ENCODE measurements at regions not wholly inside any gene's neighbourhood (a gene's known extent, or its start where the extent isn't known, plus 50 kb on each side); places are given as distances from the start of the nearest gene placed in this dataset.

- no peak for DNase-seq (ENCODE audit: low read depth)
- no peak overlapping the region for H3K4me3 ChIP-seq (replicated peaks; ENCODE audit: low read depth, low read length)
- TF ChIP-seq, protein P1, sequence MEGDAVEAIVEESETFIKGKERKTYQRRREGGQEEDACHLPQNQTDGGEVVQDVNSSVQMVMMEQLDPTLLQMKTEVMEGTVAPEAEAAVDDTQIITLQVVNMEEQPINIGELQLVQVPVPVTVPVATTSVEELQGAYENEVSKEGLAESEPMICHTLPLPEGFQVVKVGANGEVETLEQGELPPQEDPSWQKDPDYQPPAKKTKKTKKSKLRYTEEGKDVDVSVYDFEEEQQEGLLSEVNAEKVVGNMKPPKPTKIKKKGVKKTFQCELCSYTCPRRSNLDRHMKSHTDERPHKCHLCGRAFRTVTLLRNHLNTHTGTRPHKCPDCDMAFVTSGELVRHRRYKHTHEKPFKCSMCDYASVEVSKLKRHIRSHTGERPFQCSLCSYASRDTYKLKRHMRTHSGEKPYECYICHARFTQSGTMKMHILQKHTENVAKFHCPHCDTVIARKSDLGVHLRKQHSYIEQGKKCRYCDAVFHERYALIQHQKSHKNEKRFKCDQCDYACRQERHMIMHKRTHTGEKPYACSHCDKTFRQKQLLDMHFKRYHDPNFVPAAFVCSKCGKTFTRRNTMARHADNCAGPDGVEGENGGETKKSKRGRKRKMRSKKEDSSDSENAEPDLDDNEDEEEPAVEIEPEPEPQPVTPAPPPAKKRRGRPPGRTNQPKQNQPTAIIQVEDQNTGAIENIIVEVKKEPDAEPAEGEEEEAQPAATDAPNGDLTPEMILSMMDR (IDR thresholded peaks at IDR 0.05; ENCODE audit: low read length, missing control alignments), result no peak
These were observed 280.2 kb downstream of the ADGRA3 start for GRCh38 chr4:22235698-22236097.

DNA sequence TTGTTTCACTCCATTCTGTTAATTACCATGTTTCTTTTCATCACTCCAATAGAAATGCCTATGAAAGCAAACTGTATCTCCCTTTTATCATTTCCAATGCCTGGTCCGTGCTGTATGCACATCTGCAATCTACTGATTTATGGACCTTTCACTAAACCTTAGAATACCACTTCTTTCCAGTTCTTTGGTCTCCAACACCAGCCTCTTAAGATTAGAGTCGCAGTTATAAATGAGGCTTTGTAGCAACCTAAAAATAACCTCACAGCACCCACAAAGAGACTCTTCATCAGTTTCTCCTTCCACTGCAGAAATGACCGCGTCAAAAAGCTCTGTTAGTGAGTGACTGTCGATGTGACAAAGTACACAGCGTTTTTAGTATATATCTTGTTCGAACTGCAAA, 282.6 kb downstream of the ADGRA3 start:
- TF ChIP-seq, protein P1 (IDR thresholded peaks at IDR 0.05; ENCODE audit: low read length, missing control alignments), result no peak
- DNase-seq (ENCODE audit: low read depth), result no peak
- H3K4me3 ChIP-seq (replicated peaks; ENCODE audit: low read depth, low read length), result no peak overlapping the region

DNA sequence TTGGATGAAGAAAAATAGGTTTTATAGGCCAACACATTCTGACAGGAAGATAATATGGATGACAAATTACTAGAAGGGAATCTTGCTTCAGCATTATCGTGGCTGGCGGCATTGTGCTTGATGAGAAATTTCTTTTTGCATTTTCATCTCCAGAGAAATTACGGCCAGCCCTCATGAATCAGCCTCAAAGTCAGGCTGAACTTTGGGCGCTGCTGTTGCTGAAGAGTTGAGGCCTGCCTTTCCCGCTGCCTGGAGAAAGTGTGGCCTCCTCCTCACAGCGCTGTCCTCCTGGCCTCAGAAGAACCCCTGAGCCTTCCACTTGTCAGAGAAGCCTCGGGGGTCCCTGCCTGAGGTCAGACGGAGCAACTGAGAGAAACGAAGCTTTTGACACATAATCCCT, 272.4 kb upstream of the KCNIP4 start:
- TF ChIP-seq, protein P1 (IDR thresholded peaks at IDR 0.05; ENCODE audit: low read length, missing control alignments), result no peak
- peak; percentile 14 for DNase-seq (ENCODE audit: low read depth)
- no peak overlapping the region for H3K4me3 ChIP-seq (replicated peaks; ENCODE audit: low read depth, low read length)

GRCh38 chr4:22217480-22217879, 268.9 kb upstream of the KCNIP4 start:
- TF ChIP-seq, protein P1 (IDR thresholded peaks at IDR 0.05; ENCODE audit: low read length, missing control alignments), result no peak
- DNase-seq (ENCODE audit: low read depth), result no peak
- H3K4me3 ChIP-seq (replicated peaks; ENCODE audit: low read depth, low read length), result no peak overlapping the region

- no peak for DNase-seq (ENCODE audit: low read depth)
- TF ChIP-seq, protein P1 (IDR thresholded peaks at IDR 0.05; ENCODE audit: low read length, missing control alignments), result no peak
- H3K4me3 ChIP-seq (replicated peaks; ENCODE audit: low read depth, low read length), result no peak overlapping the region
These were observed 267.7 kb upstream of the KCNIP4 start for GRCh38 chr4:22216278-22216677.

GRCh38 chr4:22215084-22215483, 266.5 kb upstream of the KCNIP4 start:
- TF ChIP-seq, protein P1 (IDR thresholded peaks at IDR 0.05; ENCODE audit: low read length, missing control alignments), result no peak
- no peak overlapping the region for H3K4me3 ChIP-seq (replicated peaks; ENCODE audit: low read depth, low read length)
- no peak for DNase-seq (ENCODE audit: low read depth)

GRCh38 chr4:22203711-22204011, 255.1 kb upstream of the KCNIP4 start:
- no peak overlapping the region for H3K4me3 ChIP-seq (replicated peaks; ENCODE audit: low read depth, low read length)
- no peak for DNase-seq (ENCODE audit: low read depth)
- TF ChIP-seq, protein P1 (IDR thresholded peaks at IDR 0.05; ENCODE audit: low read length, missing control alignments), result no peak

Data from fibroblast of pulmonary artery (primary cell).